Stimulated activated CD8-positive, alpha-beta memory T cell treated with anti-CD3 and anti-CD28 coated beads, Interleukin-2, amount 100 ng/mL, for 48 hours (primary cell): ENCODE measurements at regions not wholly inside any gene's neighbourhood (a gene's known extent, or its start where the extent isn't known, plus 50 kb on each side); places are given as distances from the start of the nearest gene placed in this dataset.

Experiments
- DNase-seq, 2 donors: peaks; one replicate each; pipeline ENCODE4 v3.0.0-alpha.2; 2020; ENCODE audit warnings: low read depth in 2 of 2

- DNase-seq = no peak
Measured at GRCh38 chr15:47300596-47300995, 416.7 kb upstream of the SEMA6D start.

GRCh38 chr15:47301481-47301880, 415.8 kb upstream of the SEMA6D start:
- DNase-seq = no peak

- no peak for DNase-seq
Measured at GRCh38 chr15:47304656-47305055, 412.6 kb upstream of the SEMA6D start.

- no peak for DNase-seq
Measured at GRCh38 chr15:47312161-47312560, 405.1 kb upstream of the SEMA6D start.

- DNase-seq = no peak
Measured at GRCh38 chr15:47326410-47327333, 390.6 kb upstream of the SEMA6D start.

GRCh38 chr15:47331829-47332393, 385.4 kb upstream of the SEMA6D start:
- DNase-seq = no peak

- no peak for DNase-seq
Measured at GRCh38 chr15:47332481-47332880, 384.8 kb upstream of the SEMA6D start.

- DNase-seq = no peak
Measured at GRCh38 chr15:47333734-47334133, 383.6 kb upstream of the SEMA6D start.

GRCh38 chr15:47334805-47335535, 382.3 kb upstream of the SEMA6D start:
- no peak for DNase-seq

- no peak for DNase-seq
Measured at GRCh38 chr15:47337106-47337505, 380.2 kb upstream of the SEMA6D start.

GRCh38 chr15:47337836-47338235, 379.5 kb upstream of the SEMA6D start:
- no peak for DNase-seq

GRCh38 chr15:47338771-47339170, 378.5 kb upstream of the SEMA6D start:
- DNase-seq = no peak

- DNase-seq = no peak
Measured at GRCh38 chr15:47339800-47340570, 377.3 kb upstream of the SEMA6D start.

- no peak for DNase-seq
Measured at GRCh38 chr15:47340571-47340920, 376.8 kb upstream of the SEMA6D start.

- DNase-seq = no peak
Measured at GRCh38 chr15:47349179-47349578, 368.1 kb upstream of the SEMA6D start.

GRCh38 chr15:47351501-47351900, 365.8 kb upstream of the SEMA6D start:
- DNase-seq = no peak

- no peak for DNase-seq
Measured at GRCh38 chr15:47352217-47352616, 365.1 kb upstream of the SEMA6D start.

GRCh38 chr15:47355759-47356158, 361.5 kb upstream of the SEMA6D start:
- no peak for DNase-seq

- no peak for DNase-seq
Measured at GRCh38 chr15:47356297-47356696, 361.0 kb upstream of the SEMA6D start.

GRCh38 chr15:47358876-47359275, 358.4 kb upstream of the SEMA6D start:
- DNase-seq = no peak

GRCh38 chr15:47360305-47360704, 357.0 kb upstream of the SEMA6D start:
- no peak for DNase-seq
